ENCODE measurements at regions not wholly inside any gene's neighbourhood (a gene's known extent, or its start where the extent isn't known, plus 50 kb on each side); places are given as distances from the start of the nearest gene placed in this dataset.

DNA sequence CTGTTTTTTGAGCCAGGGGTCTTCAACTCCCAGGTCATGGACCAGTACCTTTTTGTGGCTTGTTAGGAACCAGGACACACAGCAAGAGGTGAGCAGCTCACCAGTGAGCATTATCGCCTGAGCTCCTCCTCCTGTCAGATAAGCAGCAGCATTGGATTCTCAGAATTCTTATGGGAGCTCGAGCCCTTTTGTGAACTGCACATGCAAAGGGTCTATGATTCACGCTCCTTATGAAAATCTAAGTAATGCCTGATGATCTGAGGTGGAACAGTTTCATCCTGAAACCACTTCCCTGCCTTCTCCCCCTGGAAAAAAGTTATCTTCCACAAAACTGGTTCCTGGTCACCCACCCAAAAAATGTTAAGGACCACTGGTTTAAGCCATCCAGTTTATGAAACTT lies 1047.6 kb downstream of the OTOL1 start:
- Mint-ChIP-seq H3K4me3 (no peak overlapping the region), H3K27ac (no peak overlapping the region), H3K27me3 (ENCODE audit: low read depth in 3 of 3) (peaks cover 0 to 1% (median 0%) of the 10 kb centered on the region in 3 donors), H3K9me3 (peaks cover 0 to 3% (median 2%) of the 10 kb centered on the region in 7 donors), H3K4me1 (no peaks in the 10 kb centered on the region), H3K36me3 (no peaks in the 10 kb centered on the region)
- TF ChIP-seq, protein P1, sequence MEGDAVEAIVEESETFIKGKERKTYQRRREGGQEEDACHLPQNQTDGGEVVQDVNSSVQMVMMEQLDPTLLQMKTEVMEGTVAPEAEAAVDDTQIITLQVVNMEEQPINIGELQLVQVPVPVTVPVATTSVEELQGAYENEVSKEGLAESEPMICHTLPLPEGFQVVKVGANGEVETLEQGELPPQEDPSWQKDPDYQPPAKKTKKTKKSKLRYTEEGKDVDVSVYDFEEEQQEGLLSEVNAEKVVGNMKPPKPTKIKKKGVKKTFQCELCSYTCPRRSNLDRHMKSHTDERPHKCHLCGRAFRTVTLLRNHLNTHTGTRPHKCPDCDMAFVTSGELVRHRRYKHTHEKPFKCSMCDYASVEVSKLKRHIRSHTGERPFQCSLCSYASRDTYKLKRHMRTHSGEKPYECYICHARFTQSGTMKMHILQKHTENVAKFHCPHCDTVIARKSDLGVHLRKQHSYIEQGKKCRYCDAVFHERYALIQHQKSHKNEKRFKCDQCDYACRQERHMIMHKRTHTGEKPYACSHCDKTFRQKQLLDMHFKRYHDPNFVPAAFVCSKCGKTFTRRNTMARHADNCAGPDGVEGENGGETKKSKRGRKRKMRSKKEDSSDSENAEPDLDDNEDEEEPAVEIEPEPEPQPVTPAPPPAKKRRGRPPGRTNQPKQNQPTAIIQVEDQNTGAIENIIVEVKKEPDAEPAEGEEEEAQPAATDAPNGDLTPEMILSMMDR (IDR thresholded peaks at IDR 0.05), result no peak
- H3K27ac ChIP-seq (ENCODE audit: low read depth in 1 of 2, low read length in 2 of 2), result no peak overlapping the region
- WGBS (ENCODE audit: insufficient coverage), result 75% methylated on average over 1 of the region's 3 CpGs
- no peak overlapping the region for H2AFZ ChIP-seq (ENCODE audit: insufficient read depth, low read depth, low read length, poor library complexity, severe bottlenecking)
- H3K9ac ChIP-seq (ENCODE audit: insufficient read depth, low read length, poor library complexity, severe bottlenecking), result no peak overlapping the region
- DNase-seq, result no peak
- no peaks in the 10 kb centered on the region for H3K27me3 ChIP-seq (ENCODE audit: control insufficient read depth in 2 of 2, insufficient read depth in 2 of 2, low read length in 2 of 2)
- H3K9me3 ChIP-seq (replicated peaks in 1 of 2; ENCODE audit: control insufficient read depth in 1 of 2, insufficient read depth in 1 of 2, low read length in 2 of 2), result no peaks in the 10 kb centered on the region
- H3K79me2 ChIP-seq (ENCODE audit: insufficient read depth, low read length), result no peaks in the 10 kb centered on the region
- intact Hi-C loops (cut with micrococcal nuclease), result no loop called here
- H3K4me2 ChIP-seq (replicated peaks; ENCODE audit: extremely low read depth, low read length, poor library complexity, severe bottlenecking), result no peak overlapping the region
- no peaks in the 10 kb centered on the region for H3K4me1 ChIP-seq (ENCODE audit: control insufficient read depth in 1 of 2, insufficient read depth in 2 of 2, low read length in 2 of 2)
- H3K4me3 ChIP-seq (replicated peaks in 1 of 3; ENCODE audit: low read depth in 2 of 3, low read length in 3 of 3), result no peak overlapping the region
- H3K36me3 ChIP-seq (replicated peaks in 1 of 2; ENCODE audit: control insufficient read depth in 1 of 2, insufficient read depth in 2 of 2, low read length in 2 of 2), result no peaks in the 10 kb centered on the region
- no peaks in the 10 kb centered on the region for H4K20me1 ChIP-seq (ENCODE audit: insufficient read depth, low read length)

DNA sequence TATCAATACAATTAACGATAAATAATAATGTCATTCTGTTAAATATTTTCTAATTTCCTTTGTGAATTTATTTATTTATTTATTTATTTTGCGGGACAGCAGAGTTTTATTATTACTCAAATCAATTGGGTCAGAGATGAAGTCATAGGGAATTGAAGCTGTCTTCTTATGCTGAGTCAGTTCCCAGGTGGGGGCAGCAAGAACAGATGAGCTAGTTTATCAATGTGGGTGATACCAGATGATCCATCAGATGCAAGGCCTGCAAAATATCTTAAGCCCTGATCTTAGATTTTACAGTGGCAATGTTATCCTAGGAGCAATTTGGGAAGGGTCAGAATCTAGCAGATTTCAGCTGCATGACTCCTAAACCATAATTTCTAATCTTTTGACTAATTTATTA lies 1050.3 kb downstream of the OTOL1 start:
- no CpG with 5 or more reads among the region's 2 CpGs for WGBS (ENCODE audit: insufficient coverage)
- DNase-seq, result no peak
- Histone ChIP-seq H3K4me2 (replicated peaks; ENCODE audit: extremely low read depth, low read length, poor library complexity, severe bottlenecking) (no peak overlapping the region), H3K79me2 (ENCODE audit: insufficient read depth, low read length) (no peaks in the 10 kb centered on the region), H3K4me1 (ENCODE audit: control insufficient read depth in 1 of 2, insufficient read depth in 2 of 2, low read length in 2 of 2) (no peaks in the 10 kb centered on the region), H3K27me3 (ENCODE audit: control insufficient read depth in 2 of 2, insufficient read depth in 2 of 2, low read length in 2 of 2) (no peaks in the 10 kb centered on the region), H3K9me3 (replicated peaks in 1 of 2; ENCODE audit: control insufficient read depth in 1 of 2, insufficient read depth in 1 of 2, low read length in 2 of 2) (no peaks in the 10 kb centered on the region), H4K20me1 (ENCODE audit: insufficient read depth, low read length) (no peaks in the 10 kb centered on the region), H2AFZ (ENCODE audit: insufficient read depth, low read depth, low read length, poor library complexity, severe bottlenecking) (no peak overlapping the region), H3K36me3 (replicated peaks in 1 of 2; ENCODE audit: control insufficient read depth in 1 of 2, insufficient read depth in 2 of 2, low read length in 2 of 2) (no peaks in the 10 kb centered on the region), H3K9ac (ENCODE audit: insufficient read depth, low read length, poor library complexity, severe bottlenecking) (no peak overlapping the region), H3K4me3 (replicated peaks in 1 of 3; ENCODE audit: low read depth in 2 of 3, low read length in 3 of 3) (no peak overlapping the region), H3K27ac (ENCODE audit: low read depth in 1 of 2, low read length in 2 of 2) (no peak overlapping the region)
- Mint-ChIP-seq H3K36me3 (no peaks in the 10 kb centered on the region), H3K27me3 (ENCODE audit: low read depth in 3 of 3) (peaks cover 0 to 1% (median 0%) of the 10 kb centered on the region in 3 donors), H3K4me3 (no peak overlapping the region), H3K27ac (no peak overlapping the region), H3K9me3 (peaks cover 0 to 6% (median 2%) of the 10 kb centered on the region in 7 donors), H3K4me1 (no peaks in the 10 kb centered on the region)
- TF ChIP-seq, protein P1 (IDR thresholded peaks at IDR 0.05), result no peak
- intact Hi-C loops (cut with micrococcal nuclease), result no loop called here

Measured in CD14-positive monocyte (primary cell).